Liver (tissue), 8 donors: ENCODE measurements at regions not wholly inside any gene's neighbourhood (a gene's known extent, or its start where the extent isn't known, plus 50 kb on each side); places are given as distances from the start of the nearest gene placed in this dataset.

ENCODE experiments used
- DNase-seq: peaks from one replicate; pipeline ENCODE4 v3.0.0-alpha.2; 2017; ENCODE audit warnings: low spot score
- H3K27ac ChIP-seq, 2 donors: one replicate each; pipeline ENCODE4 v1.7.0; 2013; ENCODE audit warnings: inconsistent platforms in 2 of 2, low read length in 2 of 2, control low read depth in 1 of 2, low read depth in 1 of 2, mild to moderate bottlenecking in 1 of 2
- H3K27me3 ChIP-seq, 4 donors: one replicate each; pipeline versions ENCODE4 v1.6.1 to v1.7.0; 2013; ENCODE audit warnings: low read length in 3 of 4, inconsistent platforms in 1 of 4, mild to moderate bottlenecking in 1 of 4, moderate library complexity in 1 of 4; ENCODE audit not compliant: control insufficient read depth in 4 of 4, insufficient read depth in 4 of 4
- H3K36me3 ChIP-seq, 4 donors: one replicate each; pipeline versions ENCODE4 v1.6.1 to v1.7.0; 2013; ENCODE audit warnings: low read length in 3 of 4, mild to moderate bottlenecking in 3 of 4, low read depth in 1 of 4, moderate library complexity in 1 of 4; ENCODE audit not compliant: control insufficient read depth in 4 of 4, insufficient read depth in 3 of 4
- H3K4me1 ChIP-seq, 4 donors: one replicate each; pipeline versions ENCODE4 v1.6.1 to v1.7.0; 2013; ENCODE audit warnings: low read length in 3 of 4, mild to moderate bottlenecking in 3 of 4, moderate library complexity in 1 of 4; ENCODE audit not compliant: control insufficient read depth in 4 of 4, insufficient read depth in 4 of 4
- H3K4me3 ChIP-seq, 3 donors: one replicate each; pipeline versions ENCODE4 v1.6.1 to v1.7.0; 2013; ENCODE audit warnings: low read length in 3 of 3, control low read depth in 1 of 3, low read depth in 1 of 3, mild to moderate bottlenecking in 1 of 3
- H3K9ac ChIP-seq, 2 donors: one replicate each; pipeline ENCODE4 v1.7.0; 2013; ENCODE audit warnings: low read length in 2 of 2, mild to moderate bottlenecking in 2 of 2, moderate library complexity in 2 of 2, control low read depth in 1 of 2, low read depth in 1 of 2
- H3K9me3 ChIP-seq, 4 donors: one replicate each; pipeline versions ENCODE4 v1.6.1 to v1.7.0; 2013; ENCODE audit warnings: low read length in 3 of 4; ENCODE audit not compliant: control insufficient read depth in 4 of 4
- EGR1 ChIP-seq, 2 donors: IDR thresholded peaks; 2 replicates each; pipeline ENCODE4 v1.6.1; 2016 to 2018; ENCODE audit warnings: antibody characterized with exemption in 2 of 2, low read depth in 2 of 2
- FOXA1 ChIP-seq: IDR thresholded peaks from 2 replicates; pipeline ENCODE4 v1.6.1; 2016; ENCODE audit warnings: antibody characterized with exemption
- FOXA2 ChIP-seq: IDR thresholded peaks from 2 replicates; pipeline ENCODE4 v1.6.1; 2016; ENCODE audit warnings: antibody characterized with exemption
- HNF4A ChIP-seq, 2 donors: conservative IDR thresholded peaks; 2 replicates each; pipeline ENCODE4 v1.6.1; 2016; ENCODE audit warnings: antibody characterized with exemption in 2 of 2, mild to moderate bottlenecking in 2 of 2
- HNF4G ChIP-seq: IDR thresholded peaks from 2 replicates; pipeline ENCODE4 v1.6.1; 2016; ENCODE audit warnings: antibody characterized with exemption
- RAD21 ChIP-seq, 2 donors: IDR thresholded peaks; 2 replicates each; pipeline ENCODE4 v1.6.1; 2016; ENCODE audit warnings: antibody characterized with exemption in 2 of 2, mild to moderate bottlenecking in 2 of 2
- RXRA ChIP-seq, 2 donors: IDR thresholded peaks; 2 replicates each; pipeline ENCODE4 v1.6.1; 2017 to 2018; ENCODE audit warnings: antibody characterized with exemption in 2 of 2, mild to moderate bottlenecking in 1 of 2
- SP1 ChIP-seq: IDR thresholded peaks from 2 replicates; pipeline ENCODE4 v1.6.1; 2018; ENCODE audit warnings: antibody characterized with exemption, mild to moderate bottlenecking
- TAF1 ChIP-seq: conservative IDR thresholded peaks from 2 replicates; pipeline ENCODE4 v1.6.1; 2016; ENCODE audit warnings: antibody characterized with exemption, mild to moderate bottlenecking
- YY1 ChIP-seq: IDR thresholded peaks from 2 replicates; pipeline ENCODE4 v1.6.1; 2016; ENCODE audit warnings: antibody characterized with exemption, mild to moderate bottlenecking
- WGBS: extraction: QIAGEN DNeasy Blood & Tissue Kit; methylation state at CpG from one replicate; pipeline ENCODE4 v1.1.7; 2013; 5-methylcytosine and 5-hydroxymethylcytosine counted together
- TF ChIP-seq, protein P1 (sequence below): IDR thresholded peaks from 2 replicates; pipeline ENCODE4 v1.6.1; 2016; ENCODE audit warnings: antibody characterized with exemption, mild to moderate bottlenecking
- TF ChIP-seq, protein P2 (sequence below): IDR thresholded peaks from 2 replicates; pipeline ENCODE4 v1.6.1; 2016; ENCODE audit warnings: antibody characterized with exemption
- TF ChIP-seq, protein P3 (sequence below): IDR thresholded peaks from 2 replicates; pipeline ENCODE4 v1.6.1; 2016; ENCODE audit warnings: antibody characterized with exemption
- TF ChIP-seq, protein P4 (sequence below): IDR thresholded peaks from 2 replicates; pipeline ENCODE4 v1.6.1; 2016; ENCODE audit warnings: antibody characterized with exemption
- TF ChIP-seq, protein P5 (sequence below): fragments of 150-350 bp; IDR thresholded peaks from 2 replicates; pipeline ENCODE4 v1.5.1; 2017; ENCODE audit warnings: improper control_type of control experiment, low read depth, low read length; ENCODE audit not compliant: missing input control
- donor health status: healthy.
- donor health status: healthy.
- donor health status: healthy.
- donor health status: healthy.
- donor health status: healthy.

DNA sequence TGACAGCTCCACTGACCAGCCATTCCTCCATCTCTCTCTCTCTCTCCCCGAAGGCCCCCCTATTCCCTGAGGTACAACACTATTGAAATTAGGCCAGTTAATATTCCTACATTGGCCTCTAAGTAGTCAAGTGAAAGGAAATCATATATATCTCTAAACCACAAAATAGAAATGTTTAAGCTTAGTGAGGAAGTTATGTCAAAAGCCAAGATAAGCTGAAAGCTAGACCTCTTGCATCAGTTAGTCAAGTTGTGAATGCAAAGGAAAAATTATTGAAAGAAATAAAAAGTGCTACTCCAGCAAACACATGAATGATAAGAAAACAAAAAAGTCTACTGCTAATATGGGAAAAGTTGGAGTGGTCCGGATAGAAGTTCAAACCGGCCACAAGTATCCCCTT is 301.3 kb upstream of the RBMS1 start:
- DNase-seq, result no peak
- Histone ChIP-seq H3K27me3 (no peaks in the 10 kb centered on the region), H3K27ac (no peak overlapping the region), H3K4me1 (no peaks in the 10 kb centered on the region), H3K9ac (no peak overlapping the region), H3K9me3 (no peaks in the 10 kb centered on the region), H3K36me3 (no peaks in the 10 kb centered on the region), H3K4me3 (no peak overlapping the region)
- WGBS, result 87% methylated on average over 3 of the region's 3 CpGs
- TF ChIP-seq HNF4A (conservative IDR thresholded peaks at IDR 0.05), result no peak
- TF ChIP-seq, protein P1, sequence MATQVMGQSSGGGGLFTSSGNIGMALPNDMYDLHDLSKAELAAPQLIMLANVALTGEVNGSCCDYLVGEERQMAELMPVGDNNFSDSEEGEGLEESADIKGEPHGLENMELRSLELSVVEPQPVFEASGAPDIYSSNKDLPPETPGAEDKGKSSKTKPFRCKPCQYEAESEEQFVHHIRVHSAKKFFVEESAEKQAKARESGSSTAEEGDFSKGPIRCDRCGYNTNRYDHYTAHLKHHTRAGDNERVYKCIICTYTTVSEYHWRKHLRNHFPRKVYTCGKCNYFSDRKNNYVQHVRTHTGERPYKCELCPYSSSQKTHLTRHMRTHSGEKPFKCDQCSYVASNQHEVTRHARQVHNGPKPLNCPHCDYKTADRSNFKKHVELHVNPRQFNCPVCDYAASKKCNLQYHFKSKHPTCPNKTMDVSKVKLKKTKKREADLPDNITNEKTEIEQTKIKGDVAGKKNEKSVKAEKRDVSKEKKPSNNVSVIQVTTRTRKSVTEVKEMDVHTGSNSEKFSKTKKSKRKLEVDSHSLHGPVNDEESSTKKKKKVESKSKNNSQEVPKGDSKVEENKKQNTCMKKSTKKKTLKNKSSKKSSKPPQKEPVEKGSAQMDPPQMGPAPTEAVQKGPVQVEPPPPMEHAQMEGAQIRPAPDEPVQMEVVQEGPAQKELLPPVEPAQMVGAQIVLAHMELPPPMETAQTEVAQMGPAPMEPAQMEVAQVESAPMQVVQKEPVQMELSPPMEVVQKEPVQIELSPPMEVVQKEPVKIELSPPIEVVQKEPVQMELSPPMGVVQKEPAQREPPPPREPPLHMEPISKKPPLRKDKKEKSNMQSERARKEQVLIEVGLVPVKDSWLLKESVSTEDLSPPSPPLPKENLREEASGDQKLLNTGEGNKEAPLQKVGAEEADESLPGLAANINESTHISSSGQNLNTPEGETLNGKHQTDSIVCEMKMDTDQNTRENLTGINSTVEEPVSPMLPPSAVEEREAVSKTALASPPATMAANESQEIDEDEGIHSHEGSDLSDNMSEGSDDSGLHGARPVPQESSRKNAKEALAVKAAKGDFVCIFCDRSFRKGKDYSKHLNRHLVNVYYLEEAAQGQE, result no peak
- TF ChIP-seq, protein P2, sequence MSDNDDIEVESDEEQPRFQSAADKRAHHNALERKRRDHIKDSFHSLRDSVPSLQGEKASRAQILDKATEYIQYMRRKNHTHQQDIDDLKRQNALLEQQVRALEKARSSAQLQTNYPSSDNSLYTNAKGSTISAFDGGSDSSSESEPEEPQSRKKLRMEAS, result no peak
- TF ChIP-seq, protein P3, sequence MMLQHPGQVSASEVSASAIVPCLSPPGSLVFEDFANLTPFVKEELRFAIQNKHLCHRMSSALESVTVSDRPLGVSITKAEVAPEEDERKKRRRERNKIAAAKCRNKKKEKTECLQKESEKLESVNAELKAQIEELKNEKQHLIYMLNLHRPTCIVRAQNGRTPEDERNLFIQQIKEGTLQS, result no peak

DNA sequence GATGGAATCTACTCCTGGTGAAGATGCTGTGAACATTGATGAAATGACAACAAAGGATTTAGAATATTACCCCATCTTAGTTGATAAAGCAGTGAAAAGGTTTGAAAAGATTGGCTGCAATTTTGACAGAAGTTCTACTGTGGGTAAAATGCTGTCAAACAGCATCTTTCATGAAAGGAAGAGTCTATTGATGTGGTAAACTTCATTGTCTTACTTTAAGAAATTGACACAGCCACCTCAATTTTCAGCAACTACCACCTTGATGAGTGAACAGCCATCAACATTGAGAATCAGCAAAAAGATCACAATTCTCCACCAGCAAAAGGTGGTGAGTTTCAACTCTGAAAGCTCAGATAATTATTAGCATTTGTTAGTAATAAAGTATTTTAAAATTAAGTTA is 310.3 kb upstream of the RBMS1 start:
- TF ChIP-seq, protein P2, result no peak
- TF ChIP-seq, protein P1, result no peak
- TF ChIP-seq RXRA (IDR thresholded peaks at IDR 0.05), result no peak

DNA sequence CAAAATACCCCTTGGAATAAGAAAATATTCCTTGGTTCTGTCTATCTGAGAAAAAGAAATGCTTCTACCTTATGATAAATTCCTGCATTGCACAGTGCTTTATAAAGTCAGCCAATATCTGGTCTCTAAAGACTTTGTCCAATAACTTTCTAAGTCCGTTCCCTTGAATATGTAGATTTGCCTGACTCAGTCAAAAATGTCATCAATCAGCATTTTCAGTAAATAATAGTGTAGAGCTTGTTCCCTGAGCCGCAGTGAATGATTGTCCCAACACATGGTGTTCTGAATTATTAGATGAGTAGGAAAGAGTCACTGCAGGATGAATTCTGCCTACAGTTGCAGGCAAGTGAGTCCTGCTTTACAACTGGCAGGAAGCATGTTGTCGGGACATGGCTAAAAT is 316.8 kb upstream of the RBMS1 start:
- H3K27me3 ChIP-seq, result no peaks in the 10 kb centered on the region
- H3K9ac ChIP-seq, result no peak overlapping the region
- DNase-seq, result no peak
- WGBS, result 86% methylated on average over 3 of the region's 3 CpGs
- H3K36me3 ChIP-seq, result no peaks in the 10 kb centered on the region
- H3K9me3 ChIP-seq, result no peaks in the 10 kb centered on the region
- no peak overlapping the region for H3K4me3 ChIP-seq
- no peaks in the 10 kb centered on the region for H3K4me1 ChIP-seq
- TF ChIP-seq FOXA1, result no peak
- no peak for TF ChIP-seq RAD21 (IDR thresholded peaks at IDR 0.05)
- TF ChIP-seq EGR1 (IDR thresholded peaks at IDR 0.05; ENCODE audit: low read depth in 2 of 2), result no peak
- TF ChIP-seq SP1, result no peak
- TF ChIP-seq, protein P4, sequence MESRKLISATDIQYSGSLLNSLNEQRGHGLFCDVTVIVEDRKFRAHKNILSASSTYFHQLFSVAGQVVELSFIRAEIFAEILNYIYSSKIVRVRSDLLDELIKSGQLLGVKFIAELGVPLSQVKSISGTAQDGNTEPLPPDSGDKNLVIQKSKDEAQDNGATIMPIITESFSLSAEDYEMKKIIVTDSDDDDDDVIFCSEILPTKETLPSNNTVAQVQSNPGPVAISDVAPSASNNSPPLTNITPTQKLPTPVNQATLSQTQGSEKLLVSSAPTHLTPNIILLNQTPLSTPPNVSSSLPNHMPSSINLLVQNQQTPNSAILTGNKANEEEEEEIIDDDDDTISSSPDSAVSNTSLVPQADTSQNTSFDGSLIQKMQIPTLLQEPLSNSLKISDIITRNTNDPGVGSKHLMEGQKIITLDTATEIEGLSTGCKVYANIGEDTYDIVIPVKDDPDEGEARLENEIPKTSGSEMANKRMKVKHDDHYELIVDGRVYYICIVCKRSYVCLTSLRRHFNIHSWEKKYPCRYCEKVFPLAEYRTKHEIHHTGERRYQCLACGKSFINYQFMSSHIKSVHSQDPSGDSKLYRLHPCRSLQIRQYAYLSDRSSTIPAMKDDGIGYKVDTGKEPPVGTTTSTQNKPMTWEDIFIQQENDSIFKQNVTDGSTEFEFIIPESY, result no peak
- TF ChIP-seq, protein P5, sequence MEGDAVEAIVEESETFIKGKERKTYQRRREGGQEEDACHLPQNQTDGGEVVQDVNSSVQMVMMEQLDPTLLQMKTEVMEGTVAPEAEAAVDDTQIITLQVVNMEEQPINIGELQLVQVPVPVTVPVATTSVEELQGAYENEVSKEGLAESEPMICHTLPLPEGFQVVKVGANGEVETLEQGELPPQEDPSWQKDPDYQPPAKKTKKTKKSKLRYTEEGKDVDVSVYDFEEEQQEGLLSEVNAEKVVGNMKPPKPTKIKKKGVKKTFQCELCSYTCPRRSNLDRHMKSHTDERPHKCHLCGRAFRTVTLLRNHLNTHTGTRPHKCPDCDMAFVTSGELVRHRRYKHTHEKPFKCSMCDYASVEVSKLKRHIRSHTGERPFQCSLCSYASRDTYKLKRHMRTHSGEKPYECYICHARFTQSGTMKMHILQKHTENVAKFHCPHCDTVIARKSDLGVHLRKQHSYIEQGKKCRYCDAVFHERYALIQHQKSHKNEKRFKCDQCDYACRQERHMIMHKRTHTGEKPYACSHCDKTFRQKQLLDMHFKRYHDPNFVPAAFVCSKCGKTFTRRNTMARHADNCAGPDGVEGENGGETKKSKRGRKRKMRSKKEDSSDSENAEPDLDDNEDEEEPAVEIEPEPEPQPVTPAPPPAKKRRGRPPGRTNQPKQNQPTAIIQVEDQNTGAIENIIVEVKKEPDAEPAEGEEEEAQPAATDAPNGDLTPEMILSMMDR, result no peak
- no peak for TF ChIP-seq HNF4A (conservative IDR thresholded peaks at IDR 0.05)
- TF ChIP-seq, protein P2, result no peak
- TF ChIP-seq, protein P3, result no peak
- TF ChIP-seq FOXA2, result no peak
- TF ChIP-seq YY1, result no peak
- no peak for TF ChIP-seq TAF1
- TF ChIP-seq RXRA (IDR thresholded peaks at IDR 0.05), result no peak
- TF ChIP-seq HNF4G, result no peak
- H3K27ac ChIP-seq, result no peak overlapping the region

More for the DNA sequence above, 310.3 kb upstream of the RBMS1 start:
- no peak for DNase-seq
- Histone ChIP-seq H3K4me1 (no peaks in the 10 kb centered on the region), H3K27me3 (no peaks in the 10 kb centered on the region), H3K4me3 (no peak overlapping the region), H3K9ac (no peak overlapping the region), H3K27ac (no peak overlapping the region), H3K36me3 (no peaks in the 10 kb centered on the region), H3K9me3 (no peaks in the 10 kb centered on the region)
